Osteoblast (primary cell): ENCODE measurements at regions not wholly inside any gene's neighbourhood (a gene's known extent, or its start where the extent isn't known, plus 50 kb on each side); places are given as distances from the start of the nearest gene placed in this dataset.

ENCODE experiments used
- DNase-seq: peaks from one replicate; pipeline ENCODE4 v3.0.0; 2011; ENCODE audit warnings: low spot score, mixed read lengths; ENCODE audit not compliant: insufficient read length; ENCODE audit errors: missing footprints
- H2AFZ ChIP-seq: 2 replicates; pipeline ENCODE4 v1.6.0; 2011; ENCODE audit warnings: mild to moderate bottlenecking, low read length
- H3K27ac ChIP-seq: 2 replicates; pipeline ENCODE4 v1.5.1; 2011; ENCODE audit warnings: mild to moderate bottlenecking, low read depth, low read length, moderate library complexity
- H3K27me3 ChIP-seq: 2 replicates; pipeline ENCODE4 v1.6.0; 2012; ENCODE audit warnings: mild to moderate bottlenecking, control low read depth, inconsistent platforms, low read length, moderate library complexity; ENCODE audit not compliant: insufficient read depth
- H3K36me3 ChIP-seq: 2 replicates; pipeline ENCODE4 v1.5.1; 2011; ENCODE audit warnings: mild to moderate bottlenecking, low read length, control low read depth, moderate library complexity; ENCODE audit not compliant: insufficient read depth
- H3K4me1 ChIP-seq: 2 replicates; pipeline ENCODE4 v1.5.1; 2011; ENCODE audit warnings: mild to moderate bottlenecking, low read length, control low read depth, moderate library complexity; ENCODE audit not compliant: insufficient read depth
- H3K4me2 ChIP-seq: 2 replicates; pipeline ENCODE4 v1.6.0; 2011; ENCODE audit warnings: mild to moderate bottlenecking, low read length; ENCODE audit not compliant: insufficient read depth
- H3K4me3 ChIP-seq: fragments of 200-600 bp; sonication (generic); 3 replicates; pipeline ENCODE4 v1.5.1; 2012; ENCODE audit warnings: mild to moderate bottlenecking, low read length, inconsistent platforms; ENCODE audit not compliant: insufficient read depth
- H3K79me2 ChIP-seq: 2 replicates; pipeline ENCODE4 v1.6.0; 2012; ENCODE audit warnings: mild to moderate bottlenecking, low read length, control low read depth, inconsistent platforms; ENCODE audit not compliant: insufficient read depth
- H3K9me3 ChIP-seq: 2 replicates; pipeline ENCODE4 v1.5.1; 2011; ENCODE audit warnings: low read depth, low read length, control low read depth
- H4K20me1 ChIP-seq: 2 replicates; pipeline ENCODE4 v1.6.0; 2012; ENCODE audit warnings: mild to moderate bottlenecking, low read length, control low read depth; ENCODE audit not compliant: insufficient read depth
- TF ChIP-seq, protein P1 (sequence below): IDR thresholded peaks from 2 replicates; pipeline ENCODE4 v1.5.1; 2011; ENCODE audit warnings: mild to moderate bottlenecking, low read depth, low read length, moderate library complexity; ENCODE audit errors: extremely low read depth

GRCh38 chr10:108443636-108444035 lies 1279.1 kb upstream of the SORCS1 start:
- no peaks in the 10 kb centered on the region for H3K79me2 ChIP-seq
- no peak overlapping the region for H2AFZ ChIP-seq
- no peaks in the 10 kb centered on the region for H3K9me3 ChIP-seq
- H3K4me1 ChIP-seq: no peaks in the 10 kb centered on the region
- no peak for DNase-seq
- TF ChIP-seq, protein P1, sequence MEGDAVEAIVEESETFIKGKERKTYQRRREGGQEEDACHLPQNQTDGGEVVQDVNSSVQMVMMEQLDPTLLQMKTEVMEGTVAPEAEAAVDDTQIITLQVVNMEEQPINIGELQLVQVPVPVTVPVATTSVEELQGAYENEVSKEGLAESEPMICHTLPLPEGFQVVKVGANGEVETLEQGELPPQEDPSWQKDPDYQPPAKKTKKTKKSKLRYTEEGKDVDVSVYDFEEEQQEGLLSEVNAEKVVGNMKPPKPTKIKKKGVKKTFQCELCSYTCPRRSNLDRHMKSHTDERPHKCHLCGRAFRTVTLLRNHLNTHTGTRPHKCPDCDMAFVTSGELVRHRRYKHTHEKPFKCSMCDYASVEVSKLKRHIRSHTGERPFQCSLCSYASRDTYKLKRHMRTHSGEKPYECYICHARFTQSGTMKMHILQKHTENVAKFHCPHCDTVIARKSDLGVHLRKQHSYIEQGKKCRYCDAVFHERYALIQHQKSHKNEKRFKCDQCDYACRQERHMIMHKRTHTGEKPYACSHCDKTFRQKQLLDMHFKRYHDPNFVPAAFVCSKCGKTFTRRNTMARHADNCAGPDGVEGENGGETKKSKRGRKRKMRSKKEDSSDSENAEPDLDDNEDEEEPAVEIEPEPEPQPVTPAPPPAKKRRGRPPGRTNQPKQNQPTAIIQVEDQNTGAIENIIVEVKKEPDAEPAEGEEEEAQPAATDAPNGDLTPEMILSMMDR: no peak
- no peak overlapping the region for H3K4me2 ChIP-seq
- no peaks in the 10 kb centered on the region for H4K20me1 ChIP-seq
- H3K36me3 ChIP-seq: no peaks in the 10 kb centered on the region
- no peak overlapping the region for H3K27ac ChIP-seq
- H3K27me3 ChIP-seq: no peaks in the 10 kb centered on the region
- H3K4me3 ChIP-seq: no peak overlapping the region

DNA sequence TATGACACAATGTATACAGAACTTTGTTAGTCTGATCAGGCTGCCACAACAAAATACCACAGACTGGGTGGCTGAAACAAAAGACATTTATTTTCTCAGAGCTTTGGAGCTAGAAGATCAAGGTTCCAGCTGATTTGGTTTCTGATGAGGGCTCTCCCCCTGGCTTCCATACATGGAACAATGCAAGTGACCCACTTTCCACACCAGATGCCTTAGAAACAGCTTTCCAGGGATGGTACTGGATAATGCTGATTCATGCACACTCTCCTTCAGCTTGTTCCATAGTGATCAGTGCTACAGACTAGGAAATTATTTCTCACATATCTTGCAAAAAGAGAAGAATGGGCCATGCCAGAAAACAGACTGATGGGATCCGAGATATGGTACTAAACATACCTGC lies 1274.9 kb upstream of the SORCS1 start:
- no peaks in the 10 kb centered on the region for H3K9me3 ChIP-seq
- no peaks in the 10 kb centered on the region for H3K36me3 ChIP-seq
- H4K20me1 ChIP-seq: no peaks in the 10 kb centered on the region
- H3K27ac ChIP-seq: no peak overlapping the region
- no peaks in the 10 kb centered on the region for H3K4me1 ChIP-seq
- no peak overlapping the region for H2AFZ ChIP-seq
- no peaks in the 10 kb centered on the region for H3K79me2 ChIP-seq
- no peaks in the 10 kb centered on the region for H3K27me3 ChIP-seq
- H3K4me2 ChIP-seq: no peak overlapping the region
- DNase-seq: no peak
- no peak overlapping the region for H3K4me3 ChIP-seq
- TF ChIP-seq, protein P1: no peak

DNA sequence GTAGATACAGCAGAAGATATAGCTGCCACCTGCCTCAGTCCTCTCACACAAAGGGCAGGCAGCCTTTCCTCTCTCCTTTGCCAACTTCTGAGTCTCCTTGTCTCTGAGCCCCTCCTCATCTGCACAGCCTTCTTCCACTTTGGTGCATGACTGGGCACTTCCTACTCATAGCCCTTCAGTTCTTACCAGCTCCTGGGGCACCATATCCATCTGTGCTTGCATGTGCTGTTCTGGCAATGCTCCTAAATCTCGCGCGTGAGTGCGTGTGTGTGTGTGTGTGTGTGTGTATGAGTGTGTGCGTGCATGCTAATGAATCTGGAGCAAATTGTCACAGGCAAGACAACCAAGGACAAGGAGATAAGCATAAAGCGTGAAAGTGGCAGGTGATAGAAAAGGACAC lies 1271.6 kb upstream of the SORCS1 start:
- no peak overlapping the region for H3K4me3 ChIP-seq

GRCh38 chr10:108434559-108435252 lies 1270.2 kb upstream of the SORCS1 start:
- no peaks in the 10 kb centered on the region for H3K4me1 ChIP-seq
- no peak overlapping the region for H3K4me2 ChIP-seq
- H3K4me3 ChIP-seq: no peak overlapping the region
- no peaks in the 10 kb centered on the region for H3K9me3 ChIP-seq
- TF ChIP-seq, protein P1: no peak
- no peaks in the 10 kb centered on the region for H3K36me3 ChIP-seq
- H3K79me2 ChIP-seq: no peaks in the 10 kb centered on the region
- no peaks in the 10 kb centered on the region for H4K20me1 ChIP-seq
- no peak overlapping the region for H3K27ac ChIP-seq
- H2AFZ ChIP-seq: no peak overlapping the region
- no peaks in the 10 kb centered on the region for H3K27me3 ChIP-seq
- DNase-seq: no peak

More for the DNA sequence above, 1271.6 kb upstream of the SORCS1 start:
- Histone ChIP-seq H2AFZ (no peak overlapping the region), H3K4me1 (no peaks in the 10 kb centered on the region), H3K9me3 (no peaks in the 10 kb centered on the region), H3K36me3 (no peaks in the 10 kb centered on the region), H4K20me1 (no peaks in the 10 kb centered on the region), H3K4me2 (no peak overlapping the region), H3K27me3 (no peaks in the 10 kb centered on the region), H3K27ac (no peak overlapping the region), H3K79me2 (no peaks in the 10 kb centered on the region)
- TF ChIP-seq, protein P1: no peak
- DNase-seq: no peak
